ENCODE measurements at regions not wholly inside any gene's neighbourhood (a gene's known extent, or its start where the extent isn't known, plus 50 kb on each side); places are given as distances from the start of the nearest gene placed in this dataset.

DNA sequence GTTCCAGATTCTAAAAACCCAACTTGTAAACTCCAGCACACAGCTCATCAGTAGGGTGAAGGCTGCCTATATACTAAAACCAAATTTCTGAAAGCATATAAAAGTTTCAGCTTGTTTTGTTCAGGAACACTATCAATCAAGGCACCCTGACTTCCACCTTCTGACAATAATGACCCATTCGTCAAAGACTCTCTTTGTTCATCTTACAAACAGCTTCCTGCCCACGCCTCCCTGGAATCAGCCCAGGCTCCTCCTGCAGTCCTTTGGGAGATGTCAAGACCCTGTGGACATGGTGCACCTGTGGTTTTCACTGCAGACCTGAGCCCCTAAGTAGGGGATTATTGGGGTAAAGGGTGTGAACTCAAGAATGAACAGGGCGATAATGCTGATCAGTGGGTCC lies 178.9 kb upstream of the CAMK1G start:
- DNase-seq (ENCODE audit: low spot score): peak; percentile 76

DNA sequence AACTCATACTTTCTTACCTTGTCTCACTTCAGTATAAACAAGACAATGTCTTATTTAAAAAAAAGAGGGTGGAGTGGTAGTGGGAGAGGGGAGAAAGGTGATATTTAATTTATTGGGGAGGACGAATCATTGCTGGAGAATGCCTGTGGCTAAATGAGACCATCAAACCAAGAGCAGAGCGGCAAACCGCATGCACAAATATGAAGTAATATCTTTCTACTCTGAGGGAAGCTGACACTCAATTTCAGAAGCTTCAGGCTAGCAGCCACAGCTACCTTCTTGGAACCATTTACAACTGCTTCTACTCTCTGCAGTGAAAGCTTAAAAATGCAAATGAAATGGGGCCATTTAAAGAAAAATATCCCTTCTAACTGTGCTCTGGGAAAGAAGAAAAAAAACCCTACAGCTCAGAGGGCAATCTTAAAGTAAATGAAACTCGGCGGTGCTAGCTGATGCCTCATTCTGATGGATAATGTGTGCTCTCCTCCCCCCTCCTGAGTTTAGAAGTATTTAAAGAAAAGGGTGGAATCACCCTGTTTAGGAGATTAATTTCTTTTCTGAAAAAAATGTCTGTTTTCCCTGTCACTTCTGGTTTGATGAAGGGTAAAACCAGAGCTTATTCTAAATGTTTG lies 178.2 kb upstream of the CAMK1G start:
- DNase-seq (ENCODE audit: low spot score): peak; percentile 68

DNA sequence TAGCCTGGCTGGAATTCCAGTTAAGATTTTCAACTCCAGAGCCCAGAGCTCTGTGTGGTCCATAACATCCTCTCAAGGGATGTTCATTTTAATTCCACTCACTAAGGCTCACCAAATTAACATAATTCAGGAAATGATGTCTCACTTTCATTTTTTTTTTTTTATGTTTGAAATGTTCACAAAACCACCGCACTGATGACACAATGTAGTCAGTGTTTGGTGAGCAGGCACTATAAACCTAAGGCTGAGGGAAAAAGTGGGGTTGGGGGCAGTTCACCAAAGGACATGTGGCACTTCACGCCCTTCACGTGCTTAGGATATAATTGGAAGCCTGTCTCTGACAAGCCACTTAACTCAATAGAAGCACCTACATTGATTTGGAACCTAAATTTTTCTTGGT lies 177.3 kb upstream of the CAMK1G start:
- DNase-seq (ENCODE audit: low spot score): no peak

DNA sequence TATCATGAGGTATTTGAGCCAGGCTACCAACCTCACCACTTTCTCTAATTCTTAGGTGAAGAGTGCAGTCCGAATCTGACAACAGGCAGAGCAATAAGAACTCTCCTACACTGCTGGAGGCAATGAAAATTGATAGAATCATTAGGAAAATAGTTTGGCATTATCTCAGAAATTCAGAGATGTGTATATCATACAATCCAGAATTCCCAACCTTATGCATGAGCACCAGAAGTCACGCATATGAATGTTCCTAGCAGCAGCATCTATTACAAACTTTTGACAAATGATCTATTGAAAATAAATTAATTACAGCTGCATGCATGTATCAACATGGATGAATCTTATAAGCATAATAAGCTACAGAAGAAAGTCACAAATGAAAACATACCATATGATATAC lies 176.9 kb upstream of the CAMK1G start:
- DNase-seq (ENCODE audit: low spot score): no peak

DNA sequence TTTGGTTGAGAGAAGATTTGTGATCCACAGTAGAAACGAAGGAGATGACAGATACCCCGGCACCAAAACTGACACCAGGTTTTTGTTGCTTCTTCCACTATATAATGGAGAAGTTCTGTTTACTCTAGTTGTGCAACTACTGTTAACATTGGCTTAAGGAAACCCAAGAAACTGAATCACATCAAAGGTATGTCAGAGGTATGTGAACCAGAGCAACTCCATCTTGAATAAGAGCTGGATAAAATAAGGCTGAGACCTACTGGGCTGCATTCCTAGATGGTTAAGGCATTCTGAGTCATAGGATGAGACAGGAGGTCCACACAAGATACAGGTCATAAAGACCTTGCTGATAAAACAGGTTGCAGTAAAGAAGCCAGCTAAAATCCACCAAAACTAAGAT lies 173.7 kb upstream of the CAMK1G start:
- no peak for DNase-seq (ENCODE audit: low spot score)

DNA sequence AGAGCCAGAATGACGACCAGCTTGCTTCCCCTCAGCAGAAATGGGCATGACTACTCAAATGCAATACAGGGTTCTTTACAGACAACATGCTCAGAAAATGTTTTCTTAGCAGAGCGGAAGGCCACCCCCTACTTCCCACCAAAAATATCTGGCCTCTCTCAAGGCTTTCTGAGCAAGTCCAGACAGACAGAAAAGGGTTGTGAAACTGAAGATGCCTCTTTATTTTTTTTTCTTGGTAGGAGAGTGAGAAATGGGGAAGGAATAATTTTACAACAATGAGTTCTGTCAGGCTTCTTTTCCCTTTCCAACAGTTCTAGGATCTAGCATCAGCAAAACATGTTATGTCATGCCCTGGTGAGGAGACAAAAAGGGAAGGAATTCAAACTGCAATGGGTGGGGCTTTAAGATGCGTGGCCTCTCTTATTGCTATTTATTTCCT lies 172.0 kb upstream of the CAMK1G start:
- DNase-seq (ENCODE audit: low spot score): no peak

DNA sequence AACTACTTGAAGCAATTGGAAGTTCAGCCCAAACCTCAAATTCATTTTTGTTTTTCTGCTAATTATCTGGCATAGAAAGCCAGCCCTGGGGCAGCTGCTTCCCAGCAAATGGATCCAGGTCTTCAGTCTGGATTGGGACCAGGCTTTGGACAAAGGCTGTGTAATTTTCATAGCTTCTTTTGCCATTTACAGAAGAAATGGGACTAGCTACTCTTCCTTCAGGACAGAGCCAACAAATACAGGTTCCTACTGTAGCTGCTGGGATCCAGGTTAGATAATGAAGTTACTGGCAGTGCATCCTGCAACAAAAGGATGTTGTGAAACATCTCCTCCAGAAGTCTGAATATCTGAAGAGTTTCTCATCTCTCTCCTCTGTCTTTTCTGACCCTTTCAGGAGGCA lies 171.5 kb upstream of the CAMK1G start:
- DNase-seq (ENCODE audit: low spot score): no peak

DNA sequence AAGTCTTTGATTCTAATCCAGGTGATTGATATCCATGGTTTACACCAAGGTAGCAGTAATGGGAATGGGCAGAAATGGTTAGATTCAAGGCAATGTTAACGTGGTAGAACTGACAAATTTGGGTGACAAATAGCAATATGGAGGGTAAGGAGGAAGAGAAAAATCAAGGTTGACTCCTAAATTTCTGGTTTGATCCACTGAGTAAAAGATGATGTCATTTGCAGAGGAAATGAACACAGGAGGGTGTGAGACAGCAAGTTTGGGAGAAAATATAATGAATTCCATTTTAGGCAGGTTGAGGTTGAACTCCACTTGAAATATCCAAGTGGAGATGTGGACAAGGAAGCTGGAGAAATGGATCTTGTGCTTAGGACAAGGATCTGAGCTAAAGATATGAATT lies 170.9 kb upstream of the CAMK1G start:
- no peak for DNase-seq (ENCODE audit: low spot score)

DNA sequence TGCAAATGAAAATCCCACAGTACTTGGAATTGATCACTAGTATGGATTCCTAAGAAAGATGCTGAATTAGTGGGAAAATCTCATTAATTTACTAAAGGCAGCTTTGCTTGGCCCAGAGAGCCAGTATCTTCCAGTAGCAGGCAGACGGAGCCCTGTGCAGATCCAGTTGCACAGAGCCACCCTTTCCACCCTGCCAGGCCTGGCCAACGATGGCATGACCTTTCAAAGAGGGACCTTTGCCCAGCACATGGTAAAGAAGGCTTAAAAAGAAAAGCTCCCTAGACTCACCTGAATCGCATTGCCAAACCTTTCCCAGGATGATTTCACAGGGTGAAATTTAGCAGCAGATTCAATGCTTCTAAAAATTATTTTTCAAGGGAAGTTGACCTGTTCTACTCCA lies 170.5 kb upstream of the CAMK1G start:
- no peak for DNase-seq (ENCODE audit: low spot score)

DNA sequence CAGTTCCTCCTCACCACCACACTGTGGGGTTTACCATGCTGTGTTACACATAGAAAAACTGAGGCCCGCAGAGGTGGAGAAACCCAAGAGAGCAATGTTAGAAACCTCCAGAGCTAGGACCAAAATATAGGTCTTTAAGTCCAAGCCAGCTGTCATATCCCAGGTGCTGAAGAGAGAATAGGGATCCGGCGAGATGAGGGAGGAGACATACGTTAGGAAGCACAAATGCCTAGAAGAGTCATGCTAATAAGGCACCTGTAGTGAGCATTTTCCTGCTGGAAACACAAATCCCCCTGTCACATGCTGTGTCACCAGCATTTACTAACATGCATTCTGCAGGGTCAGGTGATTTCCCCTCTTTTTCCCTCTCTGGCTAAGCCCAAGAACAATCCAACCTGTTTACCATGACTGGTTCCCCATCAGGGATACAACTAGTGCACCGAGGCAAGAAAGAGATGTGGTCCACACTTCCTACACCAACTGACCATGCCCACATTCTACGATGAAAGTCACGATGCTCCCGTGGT lies 168.6 kb upstream of the CAMK1G start:
- no peak for DNase-seq (ENCODE audit: low spot score)

DNA sequence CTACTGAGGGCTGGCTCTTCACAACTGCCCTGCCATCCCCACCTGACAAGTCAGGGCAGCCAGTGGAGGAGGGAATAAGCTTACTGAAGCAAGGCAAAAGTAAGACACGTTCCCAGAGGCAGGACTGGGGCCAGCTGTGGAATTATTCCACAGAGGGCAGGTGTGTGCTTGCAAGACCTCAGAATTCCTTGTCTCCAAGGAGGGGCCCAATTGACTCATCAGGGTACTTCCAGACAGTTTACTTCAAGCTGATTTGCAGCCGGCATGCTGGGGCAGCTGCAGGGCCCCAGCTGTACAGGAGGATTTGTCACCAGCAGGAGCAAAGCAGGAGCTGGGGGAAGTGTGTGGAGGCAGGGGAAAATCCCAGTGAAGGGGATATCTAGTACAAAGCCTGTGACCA lies 167.5 kb upstream of the CAMK1G start:
- DNase-seq (ENCODE audit: low spot score): peak; percentile 42

DNA sequence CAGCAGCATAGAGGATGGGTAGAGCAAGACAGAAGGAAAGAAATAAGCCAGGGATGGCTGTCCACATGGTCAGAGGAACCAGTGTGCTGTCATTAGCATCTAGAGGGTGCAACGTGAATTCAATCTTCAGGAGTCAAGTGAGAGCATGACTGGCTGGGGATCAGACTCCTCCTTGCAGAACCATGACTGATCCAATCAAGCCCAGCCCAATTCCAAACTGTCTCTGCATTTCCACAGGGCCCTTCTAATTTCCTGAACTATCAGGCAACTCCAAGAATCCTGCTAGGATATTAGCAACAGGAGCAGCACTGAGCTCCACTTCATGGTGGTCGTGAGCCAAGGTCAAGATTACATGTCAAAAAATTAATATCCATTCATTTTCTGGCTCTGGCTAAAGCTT lies 166.8 kb upstream of the CAMK1G start:
- DNase-seq (ENCODE audit: low spot score): no peak

DNA sequence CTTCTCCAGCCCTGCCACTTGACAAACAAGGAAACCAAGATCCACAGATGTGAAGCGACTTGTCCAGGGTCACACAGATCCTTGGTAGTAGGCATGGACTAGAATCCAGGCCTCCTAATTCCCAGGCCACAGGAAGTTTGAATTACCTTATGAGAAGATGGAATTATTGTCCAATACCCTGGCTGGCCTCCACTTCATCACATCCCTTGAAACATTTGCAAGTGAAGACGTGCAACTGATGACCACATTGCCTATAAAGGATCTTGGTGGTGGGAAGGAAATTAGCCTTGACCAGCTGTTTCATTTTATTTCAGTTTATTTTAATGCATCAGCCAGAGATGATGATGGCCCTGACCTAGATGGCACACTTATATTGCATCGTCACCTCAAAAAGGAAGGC lies 165.8 kb upstream of the CAMK1G start:
- no peak for DNase-seq (ENCODE audit: low spot score)

DNA sequence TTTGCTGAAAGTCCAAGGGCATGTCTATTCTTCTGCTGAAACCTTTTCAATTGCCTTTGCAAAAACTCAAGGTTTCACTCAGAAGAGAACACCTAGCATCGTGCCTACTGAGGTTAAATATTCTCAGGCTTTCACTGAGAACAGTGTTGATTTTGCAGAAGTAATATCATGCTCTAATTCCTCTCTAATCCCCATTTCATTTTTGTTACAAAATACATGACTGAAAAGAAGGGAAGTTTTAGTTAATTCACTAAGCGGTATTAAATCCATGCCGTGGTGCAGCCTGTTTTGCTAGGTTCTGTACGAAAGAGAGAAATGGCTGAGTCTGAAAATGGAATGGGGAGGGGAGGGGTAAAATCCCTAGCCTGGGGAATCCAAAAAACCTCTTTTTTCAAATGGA lies 163.2 kb upstream of the CAMK1G start:
- no peak for DNase-seq (ENCODE audit: low spot score)

DNA sequence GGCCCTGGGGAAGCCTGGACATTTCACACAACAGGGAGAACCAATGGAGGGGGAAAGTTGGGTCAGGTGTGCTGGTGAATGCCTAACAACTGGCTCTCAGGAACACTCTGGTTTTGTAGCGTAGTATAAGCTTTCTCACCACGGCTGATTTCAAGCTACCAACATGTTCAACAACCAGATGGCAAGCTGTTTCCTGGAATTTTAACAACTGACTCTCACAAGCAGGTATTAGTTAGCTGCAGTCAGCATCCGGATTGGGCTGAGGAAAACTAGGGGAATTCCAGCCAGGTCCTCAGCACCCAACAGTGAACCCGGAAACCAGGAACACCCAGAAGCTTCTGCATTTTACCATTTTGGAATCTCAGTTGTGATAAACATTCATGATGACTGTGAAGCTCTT lies 162.3 kb upstream of the CAMK1G start:
- DNase-seq (ENCODE audit: low spot score): no peak

DNA sequence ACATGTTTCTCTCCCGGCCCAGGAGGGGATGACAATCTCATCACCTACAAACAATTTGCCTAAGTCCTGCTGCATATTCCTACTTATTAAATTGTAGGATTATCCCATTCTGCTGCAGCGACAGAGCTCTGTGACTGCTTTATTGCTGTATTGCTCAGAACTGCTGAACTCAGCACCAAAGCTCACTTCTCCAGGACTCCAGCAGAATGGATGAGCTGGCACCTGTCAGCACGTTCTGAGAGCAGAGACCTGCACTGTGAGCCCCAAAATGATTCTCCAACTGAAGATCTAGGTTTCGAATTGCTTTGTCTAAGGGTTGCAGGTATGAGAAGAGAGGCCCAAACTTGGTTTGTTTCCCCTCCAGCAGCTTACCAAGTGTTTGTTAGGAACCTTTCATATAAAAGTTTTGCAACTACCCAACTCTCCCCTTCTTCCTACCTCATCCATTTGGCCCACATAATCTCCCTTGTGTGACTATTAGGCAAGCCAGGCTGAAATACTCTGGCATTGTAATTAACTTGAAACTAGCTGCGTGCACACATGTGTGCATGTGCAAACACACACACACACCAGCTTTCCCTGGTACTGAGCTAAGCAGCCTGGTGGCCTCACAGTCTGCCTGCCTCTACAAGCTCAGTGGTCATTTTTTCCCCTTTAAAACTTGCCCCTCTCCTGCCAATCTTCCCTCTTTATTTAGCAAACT lies 161.4 kb upstream of the CAMK1G start:
- no peak for DNase-seq (ENCODE audit: low spot score)

DNA sequence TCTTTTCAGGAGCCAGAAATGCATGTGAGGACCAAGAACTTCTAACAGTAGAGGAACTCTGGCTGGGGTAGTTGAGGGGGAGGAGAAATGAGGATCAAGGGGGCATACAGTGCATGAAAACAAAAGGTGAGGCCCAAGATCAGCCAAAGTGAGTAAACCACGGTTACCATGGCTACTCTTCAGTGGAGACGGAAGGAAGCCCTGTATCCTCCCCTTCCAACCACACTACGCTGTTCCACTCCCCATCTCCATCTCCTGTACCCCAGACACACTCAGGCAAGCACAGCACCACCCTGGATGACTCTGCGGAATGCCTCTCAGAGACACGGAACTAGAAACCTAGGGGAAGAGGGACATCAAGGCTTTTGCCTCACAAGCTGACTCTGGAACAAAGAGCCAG lies 157.6 kb upstream of the CAMK1G start:
- no peak for DNase-seq (ENCODE audit: low spot score)

DNA sequence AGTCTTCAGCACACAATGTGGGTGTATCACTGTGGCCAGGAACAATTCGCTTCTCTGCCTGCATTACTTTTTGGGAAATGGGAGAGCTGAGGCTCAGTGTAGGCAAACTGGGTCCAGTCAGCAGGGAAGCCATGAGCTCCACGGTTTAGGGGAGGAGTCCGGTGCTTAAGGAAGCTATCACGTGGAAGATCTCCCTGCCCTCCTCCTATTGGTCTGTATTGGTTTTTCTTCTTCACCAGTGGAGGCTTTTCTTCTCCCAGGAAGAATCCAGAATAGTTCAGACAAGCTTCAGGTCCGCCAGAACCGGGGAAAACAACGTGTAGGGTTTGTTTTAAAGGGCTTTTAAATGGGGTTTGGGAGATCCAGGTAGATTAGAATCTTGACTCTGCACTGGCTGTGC lies 156.2 kb upstream of the CAMK1G start:
- DNase-seq (ENCODE audit: low spot score): no peak

DNA sequence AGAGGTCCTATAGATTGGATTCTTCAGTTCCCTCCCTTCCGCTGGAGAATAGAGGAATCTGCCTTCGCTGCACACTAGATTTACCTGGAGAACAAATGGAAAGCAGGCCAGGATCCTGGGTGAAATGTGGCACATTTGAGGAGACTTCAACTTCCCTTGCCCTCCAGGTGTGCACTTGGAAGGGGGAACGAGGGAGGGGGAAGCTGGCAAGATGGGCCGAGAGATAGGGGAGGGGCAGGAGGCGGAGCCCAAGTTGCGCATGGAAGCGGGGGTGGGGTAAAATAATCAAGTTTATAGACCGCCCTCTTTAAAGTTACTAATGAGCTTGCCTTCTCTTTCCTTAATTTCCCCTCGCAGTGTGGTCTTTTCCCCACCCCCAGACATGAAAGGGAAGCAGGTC lies 155.7 kb upstream of the CAMK1G start:
- DNase-seq (ENCODE audit: low spot score): no peak

DNA sequence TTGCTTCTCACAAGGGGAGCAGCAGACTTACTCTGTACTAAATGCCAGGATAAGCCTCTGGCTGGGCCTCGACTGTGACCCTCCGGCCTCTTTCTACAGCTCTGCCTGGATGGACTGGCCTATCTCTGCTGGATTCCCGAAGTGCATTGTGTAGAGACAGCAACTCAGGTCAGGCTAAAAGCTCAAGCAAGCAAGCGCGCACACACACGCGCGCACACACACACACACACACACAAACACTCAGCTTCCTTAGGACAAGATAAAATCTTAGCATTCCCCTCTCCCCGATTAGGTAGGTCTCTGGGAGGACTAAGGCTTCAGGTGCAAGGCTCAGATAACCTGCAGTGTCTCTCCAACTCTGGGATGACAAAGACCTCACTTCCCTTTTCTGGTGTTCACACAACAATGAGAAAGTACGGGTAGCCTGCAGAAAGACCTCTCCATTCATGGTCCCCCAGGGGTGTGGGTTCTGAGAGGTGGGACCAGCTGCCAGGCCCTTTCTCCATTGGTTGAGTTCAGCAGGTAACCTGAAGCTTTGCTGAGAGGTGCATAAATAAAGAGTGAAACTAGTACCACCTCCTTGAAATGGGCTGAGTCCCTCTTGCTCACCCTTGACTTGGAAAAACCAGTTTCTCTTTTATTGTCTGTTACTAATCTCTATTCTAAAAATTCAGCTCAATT lies 155.1 kb upstream of the CAMK1G start:
- DNase-seq (ENCODE audit: low spot score): no peak

DNA sequence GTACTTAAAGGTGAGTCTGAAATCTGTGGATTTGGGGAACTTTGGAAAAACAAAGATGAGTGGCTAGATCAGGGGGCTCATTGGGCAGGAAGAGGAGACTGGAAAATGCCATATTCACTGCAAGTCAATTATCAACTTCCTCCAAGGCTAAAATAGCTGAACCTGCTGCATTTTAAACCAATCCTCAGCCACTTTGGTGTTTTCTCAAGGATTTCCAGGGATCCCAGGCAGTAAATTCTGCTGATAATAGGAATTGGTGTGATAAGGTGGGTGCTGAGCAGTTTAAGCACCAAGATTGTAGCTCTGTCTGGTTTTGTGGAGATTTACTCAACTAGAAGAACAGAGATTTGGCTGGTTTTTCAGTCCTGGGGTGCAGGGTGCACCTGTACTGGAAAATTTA lies 153.9 kb upstream of the CAMK1G start:
- no peak for DNase-seq (ENCODE audit: low spot score)

DNA sequence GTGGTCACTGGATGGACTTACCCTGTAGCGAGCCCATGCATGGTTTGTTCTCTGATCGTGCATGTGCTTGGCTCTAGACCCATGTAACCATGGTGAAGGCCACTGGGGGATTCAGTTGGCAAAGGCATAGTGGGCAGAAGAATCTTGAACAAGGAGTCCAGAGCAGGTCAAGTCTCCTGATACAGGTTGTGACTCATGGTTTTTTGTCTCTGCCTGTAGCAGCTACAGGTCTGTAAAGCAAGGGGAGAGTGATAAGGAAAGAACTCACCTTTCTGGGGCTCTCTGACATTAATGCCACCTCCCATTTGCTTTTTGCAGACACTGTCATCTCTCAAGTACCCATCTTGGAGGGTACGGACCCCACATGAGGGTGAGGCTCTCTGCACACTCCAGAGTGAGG lies 153.4 kb upstream of the CAMK1G start:
- DNase-seq (ENCODE audit: low spot score): no peak

DNA sequence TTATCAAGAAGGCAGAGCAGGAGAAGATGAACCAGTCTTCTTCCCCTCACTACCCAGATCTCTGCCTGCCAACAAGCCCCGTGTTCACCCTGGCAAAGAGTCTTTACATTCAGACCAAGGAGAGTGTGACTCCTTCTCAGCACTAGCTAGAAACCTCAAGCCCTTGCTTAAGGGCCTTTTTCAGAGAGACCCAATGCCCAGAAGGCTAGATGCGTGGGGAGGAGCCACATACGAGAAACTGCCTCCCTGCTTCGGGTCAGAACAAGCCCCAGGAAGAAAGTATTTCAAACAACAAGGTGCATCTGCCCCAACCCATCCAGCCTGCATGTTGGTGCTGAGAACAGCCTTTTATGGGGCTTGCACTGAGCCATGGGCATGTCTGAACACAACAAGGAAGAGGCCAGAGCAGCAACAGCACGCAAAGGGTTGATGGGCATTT lies 152.7 kb upstream of the CAMK1G start:
- no peak for DNase-seq (ENCODE audit: low spot score)
